ENCODE measurements at regions not wholly inside any gene's neighbourhood (a gene's known extent, or its start where the extent isn't known, plus 50 kb on each side); places are given as distances from the start of the nearest gene placed in this dataset.

DNA sequence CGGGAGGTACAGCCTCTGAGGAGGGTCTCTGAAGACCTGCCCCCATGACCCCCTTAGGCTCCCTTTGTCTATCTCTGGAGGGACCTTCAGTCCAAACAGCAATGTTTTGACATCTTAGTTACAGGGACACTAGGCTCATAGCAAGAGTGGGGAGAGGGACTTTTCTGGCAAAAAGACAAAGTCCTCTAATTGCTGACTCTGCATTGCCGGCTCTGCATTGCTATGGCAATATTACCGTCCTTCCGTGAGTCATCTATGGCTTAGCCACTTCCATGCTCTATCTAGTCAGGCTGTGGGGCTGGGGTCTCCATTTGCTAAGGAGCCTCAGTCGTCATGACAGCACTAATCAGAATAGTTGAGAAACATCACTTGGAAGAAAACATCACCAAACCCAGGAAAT, 952.6 kb downstream of the KCNMA1 start:
- TF ChIP-seq, protein P1, sequence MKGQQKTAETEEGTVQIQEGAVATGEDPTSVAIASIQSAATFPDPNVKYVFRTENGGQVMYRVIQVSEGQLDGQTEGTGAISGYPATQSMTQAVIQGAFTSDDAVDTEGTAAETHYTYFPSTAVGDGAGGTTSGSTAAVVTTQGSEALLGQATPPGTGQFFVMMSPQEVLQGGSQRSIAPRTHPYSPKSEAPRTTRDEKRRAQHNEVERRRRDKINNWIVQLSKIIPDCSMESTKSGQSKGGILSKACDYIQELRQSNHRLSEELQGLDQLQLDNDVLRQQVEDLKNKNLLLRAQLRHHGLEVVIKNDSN (IDR thresholded peaks at IDR 0.05): no peak
- TF ChIP-seq FOXM1 (IDR thresholded peaks at IDR 0.05; ENCODE audit: borderline replicate concordance, low read depth) (no peak), EP300 (IDR thresholded peaks at IDR 0.05; ENCODE audit: borderline replicate concordance) (no peak), RAD21 (IDR thresholded peaks at IDR 0.05; ENCODE audit: low read depth) (no peak), TEAD4 (IDR thresholded peaks at IDR 0.05) (no peak), CREB1 (IDR thresholded peaks at IDR 0.05; ENCODE audit: low read depth) (no peak), YY1 (IDR thresholded peaks at IDR 0.05; ENCODE audit: low read depth) (no peak), CEBPB (IDR thresholded peaks at IDR 0.05) (no peak), TAF1 (IDR thresholded peaks at IDR 0.05; ENCODE audit: low read depth) (no peak), EGR1 (IDR thresholded peaks at IDR 0.05) (no peak)
- TF ChIP-seq, protein P2, sequence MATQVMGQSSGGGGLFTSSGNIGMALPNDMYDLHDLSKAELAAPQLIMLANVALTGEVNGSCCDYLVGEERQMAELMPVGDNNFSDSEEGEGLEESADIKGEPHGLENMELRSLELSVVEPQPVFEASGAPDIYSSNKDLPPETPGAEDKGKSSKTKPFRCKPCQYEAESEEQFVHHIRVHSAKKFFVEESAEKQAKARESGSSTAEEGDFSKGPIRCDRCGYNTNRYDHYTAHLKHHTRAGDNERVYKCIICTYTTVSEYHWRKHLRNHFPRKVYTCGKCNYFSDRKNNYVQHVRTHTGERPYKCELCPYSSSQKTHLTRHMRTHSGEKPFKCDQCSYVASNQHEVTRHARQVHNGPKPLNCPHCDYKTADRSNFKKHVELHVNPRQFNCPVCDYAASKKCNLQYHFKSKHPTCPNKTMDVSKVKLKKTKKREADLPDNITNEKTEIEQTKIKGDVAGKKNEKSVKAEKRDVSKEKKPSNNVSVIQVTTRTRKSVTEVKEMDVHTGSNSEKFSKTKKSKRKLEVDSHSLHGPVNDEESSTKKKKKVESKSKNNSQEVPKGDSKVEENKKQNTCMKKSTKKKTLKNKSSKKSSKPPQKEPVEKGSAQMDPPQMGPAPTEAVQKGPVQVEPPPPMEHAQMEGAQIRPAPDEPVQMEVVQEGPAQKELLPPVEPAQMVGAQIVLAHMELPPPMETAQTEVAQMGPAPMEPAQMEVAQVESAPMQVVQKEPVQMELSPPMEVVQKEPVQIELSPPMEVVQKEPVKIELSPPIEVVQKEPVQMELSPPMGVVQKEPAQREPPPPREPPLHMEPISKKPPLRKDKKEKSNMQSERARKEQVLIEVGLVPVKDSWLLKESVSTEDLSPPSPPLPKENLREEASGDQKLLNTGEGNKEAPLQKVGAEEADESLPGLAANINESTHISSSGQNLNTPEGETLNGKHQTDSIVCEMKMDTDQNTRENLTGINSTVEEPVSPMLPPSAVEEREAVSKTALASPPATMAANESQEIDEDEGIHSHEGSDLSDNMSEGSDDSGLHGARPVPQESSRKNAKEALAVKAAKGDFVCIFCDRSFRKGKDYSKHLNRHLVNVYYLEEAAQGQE (IDR thresholded peaks at IDR 0.05; ENCODE audit: low read depth): no peak
- TF ChIP-seq, protein P3, sequence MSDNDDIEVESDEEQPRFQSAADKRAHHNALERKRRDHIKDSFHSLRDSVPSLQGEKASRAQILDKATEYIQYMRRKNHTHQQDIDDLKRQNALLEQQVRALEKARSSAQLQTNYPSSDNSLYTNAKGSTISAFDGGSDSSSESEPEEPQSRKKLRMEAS (IDR thresholded peaks at IDR 0.05): no peak

Data from Ishikawa (cell line).